Fibroblast of pulmonary artery (primary cell): ENCODE measurements at regions not wholly inside any gene's neighbourhood (a gene's known extent, or its start where the extent isn't known, plus 50 kb on each side); places are given as distances from the start of the nearest gene placed in this dataset.

Source experiments
- DNase-seq: peaks from one replicate; pipeline ENCODE4 v3.0.0-alpha.2; 2010; ENCODE audit warnings: low read depth
- H3K4me3 ChIP-seq: replicated peaks from 2 replicates; pipeline ENCODE4 v1.5.1; 2011; ENCODE audit warnings: low read depth, mild to moderate bottlenecking, control low read depth, low read length, moderate library complexity
- TF ChIP-seq, protein P1 (sequence below): IDR thresholded peaks from 2 replicates; pipeline ENCODE4 v1.5.1; 2011; ENCODE audit warnings: mild to moderate bottlenecking, control low read depth, low read length, inconsistent platforms; ENCODE audit errors: missing control alignments

DNA sequence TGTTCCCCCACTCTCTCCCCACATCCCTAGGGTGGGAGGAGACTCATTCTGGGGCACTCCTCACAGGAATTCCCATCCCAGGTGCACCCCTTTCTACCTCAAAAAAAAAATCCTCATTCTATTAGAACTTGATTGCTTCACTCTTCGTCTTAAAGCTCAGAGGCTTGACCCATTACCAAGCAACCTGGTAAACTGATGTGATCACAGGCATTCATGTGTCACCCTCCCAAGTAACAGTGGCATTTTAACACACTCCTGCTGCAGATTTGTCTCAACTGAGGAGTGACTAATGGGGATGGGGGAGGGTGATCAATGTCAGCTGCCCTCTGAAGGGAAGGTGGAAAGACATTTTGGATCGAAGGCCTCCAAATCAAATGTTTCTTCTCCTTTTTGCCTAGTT, 78.1 kb upstream of the PTHLH start:
- no peak for DNase-seq
- H3K4me3 ChIP-seq = no peak overlapping the region
- TF ChIP-seq, protein P1, sequence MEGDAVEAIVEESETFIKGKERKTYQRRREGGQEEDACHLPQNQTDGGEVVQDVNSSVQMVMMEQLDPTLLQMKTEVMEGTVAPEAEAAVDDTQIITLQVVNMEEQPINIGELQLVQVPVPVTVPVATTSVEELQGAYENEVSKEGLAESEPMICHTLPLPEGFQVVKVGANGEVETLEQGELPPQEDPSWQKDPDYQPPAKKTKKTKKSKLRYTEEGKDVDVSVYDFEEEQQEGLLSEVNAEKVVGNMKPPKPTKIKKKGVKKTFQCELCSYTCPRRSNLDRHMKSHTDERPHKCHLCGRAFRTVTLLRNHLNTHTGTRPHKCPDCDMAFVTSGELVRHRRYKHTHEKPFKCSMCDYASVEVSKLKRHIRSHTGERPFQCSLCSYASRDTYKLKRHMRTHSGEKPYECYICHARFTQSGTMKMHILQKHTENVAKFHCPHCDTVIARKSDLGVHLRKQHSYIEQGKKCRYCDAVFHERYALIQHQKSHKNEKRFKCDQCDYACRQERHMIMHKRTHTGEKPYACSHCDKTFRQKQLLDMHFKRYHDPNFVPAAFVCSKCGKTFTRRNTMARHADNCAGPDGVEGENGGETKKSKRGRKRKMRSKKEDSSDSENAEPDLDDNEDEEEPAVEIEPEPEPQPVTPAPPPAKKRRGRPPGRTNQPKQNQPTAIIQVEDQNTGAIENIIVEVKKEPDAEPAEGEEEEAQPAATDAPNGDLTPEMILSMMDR = no peak

- TF ChIP-seq, protein P1 = no peak
- no peak overlapping the region for H3K4me3 ChIP-seq
- peak; percentile 89 for DNase-seq
Observed at GRCh38 chr12:28051516-28052354, 79.2 kb upstream of the PTHLH start.

- TF ChIP-seq, protein P1 = no peak
- no peak overlapping the region for H3K4me3 ChIP-seq
- DNase-seq = no peak
Observed at GRCh38 chr12:28053564-28053963, 81.0 kb upstream of the PTHLH start.

- H3K4me3 ChIP-seq = no peak overlapping the region
- TF ChIP-seq, protein P1 = no peak
- DNase-seq = no peak
Observed at GRCh38 chr12:28054583-28054982, 82.0 kb upstream of the PTHLH start.

- TF ChIP-seq, protein P1 = no peak
- DNase-seq = no peak
- H3K4me3 ChIP-seq = no peak overlapping the region
Observed at GRCh38 chr12:28057856-28058615, 85.5 kb upstream of the PTHLH start.

DNA sequence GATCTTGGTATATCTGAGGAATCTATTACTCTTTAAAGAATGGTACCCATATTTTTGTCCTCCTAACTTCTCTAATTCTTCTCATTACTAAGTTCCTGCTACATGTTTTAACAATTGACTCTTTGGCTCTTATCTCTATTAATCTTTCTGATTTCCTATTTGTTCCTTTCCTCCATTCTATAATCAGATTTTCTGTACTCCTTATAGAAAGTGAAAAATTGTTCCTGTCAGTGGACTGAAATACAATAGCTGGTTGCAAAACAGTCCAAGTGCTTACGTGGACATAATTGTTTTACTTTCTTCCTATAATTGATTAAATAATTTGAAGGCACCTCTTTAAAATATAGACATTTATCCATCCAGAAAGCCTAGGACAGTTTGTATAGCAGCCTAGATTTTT, 86.7 kb upstream of the PTHLH start:
- no peak overlapping the region for H3K4me3 ChIP-seq
- TF ChIP-seq, protein P1 = no peak
- no peak for DNase-seq
